Panc1 (cell line): ENCODE measurements at regions not wholly inside any gene's neighbourhood (a gene's known extent, or its start where the extent isn't known, plus 50 kb on each side); places are given as distances from the start of the nearest gene placed in this dataset.

Source experiments
- ATAC-seq: fragments of 200-7000 bp; cut with Tn5 transposase; 2 replicates; pipeline ENCODE4 v1.9.1; 2020; ENCODE audit warnings: mild to moderate bottlenecking, moderate library complexity
- BruUV-seq: library from RNA; stranded (reverse); fragments of 400-500 nt; replicated peaks from 2 replicates; lab custom pipeline; 2021; lab: Mats Ljungman, UMichigan
- CTCF ChIA-PET: fragments of 300-600 bp; sonication (Branson Sonifier 250); formaldehyde crosslinking; loops from one replicate; lab custom pipeline; 2022; ENCODE audit warnings: antibody characterized with exemption; lab: Charles Lee
- POLR2A ChIA-PET: fragments of 300-600 bp; sonication (Branson Sonifier 250); formaldehyde crosslinking; loops from one replicate; lab custom pipeline; 2022; ENCODE audit warnings: antibody characterized with exemption; lab: Charles Lee
- DNase-seq: peaks from one replicate; pipeline ENCODE4 v3.0.0-alpha.2; 2010; ENCODE audit warnings: low read depth, low spot score
- H3K27ac ChIP-seq: 2 replicates; pipeline ENCODE4 v1.5.1; 2011; ENCODE audit warnings: mild to moderate bottlenecking, low read length, inconsistent platforms
- H3K27me3 ChIP-seq: fragments of 200-500 bp; sonication (Bioruptor generic); 2 replicates; pipeline ENCODE4 v1.6.0; 2014; ENCODE audit warnings: low read length, inconsistent platforms; ENCODE audit not compliant: control insufficient read depth, insufficient read depth
- H3K36me3 ChIP-seq: fragments of 200-500 bp; sonication (Bioruptor generic); 2 replicates; pipeline ENCODE4 v1.5.1; 2014; ENCODE audit warnings: inconsistent platforms, mild to moderate bottlenecking, low read length, moderate library complexity; ENCODE audit not compliant: control insufficient read depth, insufficient read depth
- H3K4me1 ChIP-seq: 2 replicates; pipeline ENCODE4 v1.5.1; 2011; ENCODE audit warnings: inconsistent platforms, mild to moderate bottlenecking, low read length, moderate library complexity; ENCODE audit not compliant: control insufficient read depth, insufficient read depth
- H3K4me3 ChIP-seq, 2 experiments: 2 replicates each; pipeline ENCODE4 v1.5.1; 2011 to 2012; ENCODE audit warnings: low read depth in 2 of 2, low read length in 2 of 2, mild to moderate bottlenecking in 2 of 2, inconsistent platforms in 1 of 2, moderate library complexity in 1 of 2
- H3K9me3 ChIP-seq: fragments of 200-500 bp; sonication (Bioruptor generic); 2 replicates; pipeline ENCODE4 v1.5.1; 2014; ENCODE audit warnings: low read depth, mild to moderate bottlenecking, inconsistent platforms, low read length, moderate library complexity; ENCODE audit not compliant: control insufficient read depth, insufficient read depth
- POLR2AphosphoS5 ChIP-seq: IDR thresholded peaks from 2 replicates; pipeline ENCODE4 v1.6.1; 2012; ENCODE audit warnings: mild to moderate bottlenecking, low read depth, low read length, moderate library complexity
- REST ChIP-seq, 2 experiments: IDR thresholded peaks; 2 replicates each; pipeline ENCODE4 v1.6.1; 2011 to 2012; ENCODE audit warnings: low read depth in 2 of 2, control low read depth in 1 of 2, low read length in 1 of 2, mild to moderate bottlenecking in 1 of 2, moderate library complexity in 1 of 2; ENCODE audit not compliant: insufficient read depth in 1 of 2
- SIN3A ChIP-seq: IDR thresholded peaks from 2 replicates; pipeline ENCODE4 v1.6.1; 2012; ENCODE audit warnings: low read depth, mild to moderate bottlenecking, low read length, moderate library complexity, borderline replicate concordance; ENCODE audit not compliant: insufficient read depth
- TCF7L2 ChIP-seq: IDR thresholded peaks from 2 replicates; pipeline ENCODE4 v1.6.1; 2011; ENCODE audit warnings: mild to moderate bottlenecking, low read depth, low read length, inconsistent platforms
- in situ Hi-C: cut with HindIII; loops from 2 replicates; pipeline ENCODE4 v1.10.0; 2016; ENCODE audit warnings: low sequenced_read_pairs, low pct_unique_long_range_greater_than_20kb
- intact Hi-C: fragments of 100-400 bp; cut with micrococcal nuclease; formaldehyde crosslinking; loops from one replicate; pipeline ENCODE4 v1.10.0; 2022; ENCODE audit not compliant: unreplicated experiment
- TF ChIP-seq, protein P1 (sequence below): fragments of 450-650 bp; IDR thresholded peaks from 2 replicates; pipeline ENCODE4 v1.5.1; 2017; ENCODE audit warnings: mild to moderate bottlenecking

- Histone ChIP-seq H3K36me3 (no peaks in the 10 kb centered on the region), H3K9me3 (no peaks in the 10 kb centered on the region; the same call in 1 of the 2 replicates), H3K27ac (no peak overlapping the region), H3K4me3 (no peak overlapping the region), H3K27me3 (no peaks in the 10 kb centered on the region), H3K4me1 (no peaks in the 10 kb centered on the region)
- BruUV-seq, result no TSS peak
- intact Hi-C loops (no loop called here), in situ Hi-C loops (no loop called here)
- TF ChIP-seq REST (IDR thresholded peaks at IDR 0.05; ENCODE audit: insufficient read depth in 1 of 2, low read depth in 2 of 2, low read length in 1 of 2) (no peak), POLR2AphosphoS5 (no peak), TCF7L2 (no peak), SIN3A (no peak)
- TF ChIP-seq, protein P1, sequence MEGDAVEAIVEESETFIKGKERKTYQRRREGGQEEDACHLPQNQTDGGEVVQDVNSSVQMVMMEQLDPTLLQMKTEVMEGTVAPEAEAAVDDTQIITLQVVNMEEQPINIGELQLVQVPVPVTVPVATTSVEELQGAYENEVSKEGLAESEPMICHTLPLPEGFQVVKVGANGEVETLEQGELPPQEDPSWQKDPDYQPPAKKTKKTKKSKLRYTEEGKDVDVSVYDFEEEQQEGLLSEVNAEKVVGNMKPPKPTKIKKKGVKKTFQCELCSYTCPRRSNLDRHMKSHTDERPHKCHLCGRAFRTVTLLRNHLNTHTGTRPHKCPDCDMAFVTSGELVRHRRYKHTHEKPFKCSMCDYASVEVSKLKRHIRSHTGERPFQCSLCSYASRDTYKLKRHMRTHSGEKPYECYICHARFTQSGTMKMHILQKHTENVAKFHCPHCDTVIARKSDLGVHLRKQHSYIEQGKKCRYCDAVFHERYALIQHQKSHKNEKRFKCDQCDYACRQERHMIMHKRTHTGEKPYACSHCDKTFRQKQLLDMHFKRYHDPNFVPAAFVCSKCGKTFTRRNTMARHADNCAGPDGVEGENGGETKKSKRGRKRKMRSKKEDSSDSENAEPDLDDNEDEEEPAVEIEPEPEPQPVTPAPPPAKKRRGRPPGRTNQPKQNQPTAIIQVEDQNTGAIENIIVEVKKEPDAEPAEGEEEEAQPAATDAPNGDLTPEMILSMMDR, result no peak
- no peak for ATAC-seq
- no peak for DNase-seq
- CTCF ChIA-PET, result interaction anchor here (0.7 kb wide), 1 partner anchor 1008 kb away, joined by 8 read pairs; no protein-coding TSS in a partner anchor
- POLR2A ChIA-PET, result interaction anchor here (0.6 kb wide), 1 partner anchor 548 kb away, joined by 3 read pairs; no protein-coding TSS in a partner anchor
These were observed 656.4 kb upstream of the TEX47 start for GRCh38 chr7:89451911-89452310.

DNA sequence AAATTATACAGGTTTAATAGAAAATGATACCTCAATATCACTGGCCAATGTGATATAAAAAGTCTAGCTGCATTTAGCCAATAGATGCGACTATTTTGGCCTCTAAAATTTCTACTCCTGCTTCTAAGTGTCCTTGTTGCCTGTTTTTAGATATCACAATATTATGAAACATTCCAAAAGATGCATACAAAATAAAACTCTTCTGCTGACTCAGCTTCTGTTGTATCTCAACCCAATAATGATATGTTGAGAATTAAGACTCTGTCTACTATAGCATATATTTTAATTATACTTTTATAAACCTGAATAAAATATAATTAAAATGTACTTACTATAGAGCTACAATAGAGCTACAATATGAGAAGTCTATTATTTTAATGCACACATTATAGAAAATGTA lies 661.0 kb upstream of the TEX47 start:
- TF ChIP-seq REST (IDR thresholded peaks at IDR 0.05; ENCODE audit: insufficient read depth in 1 of 2, low read depth in 2 of 2, low read length in 1 of 2) (no peak), POLR2AphosphoS5 (no peak), SIN3A (no peak), TCF7L2 (no peak)
- TF ChIP-seq, protein P1, result no peak
- no peaks in the 10 kb centered on the region for H3K36me3 ChIP-seq
- POLR2A ChIA-PET, result no interaction called here
- H3K27ac ChIP-seq, result no peak overlapping the region
- BruUV-seq, result no TSS peak
- intact Hi-C loops (no loop called here), in situ Hi-C loops (no loop called here)
- CTCF ChIA-PET, result no interaction called here
- no peak for DNase-seq
- H3K9me3 ChIP-seq, result no peaks in the 10 kb centered on the region; the same call in 1 of the 2 replicates
- no peak for ATAC-seq
- H3K4me3 ChIP-seq, result no peak overlapping the region
- no peaks in the 10 kb centered on the region for H3K4me1 ChIP-seq
- no peaks in the 10 kb centered on the region for H3K27me3 ChIP-seq
